HEK293T (cell line): ENCODE measurements at regions not wholly inside any gene's neighbourhood (a gene's known extent, or its start where the extent isn't known, plus 50 kb on each side); places are given as distances from the start of the nearest gene placed in this dataset.
A peak's percentile ranks its signal among the peaks of the same experiment; 100 is the strongest.
"Not testable (repeated sequence)": the region's sequence is repeated elsewhere in the genome, so short reads cannot be mapped to it uniquely, and the experiment has no call there.

Experiments
- CTCF ChIA-PET: fragments of 350-600 bp; formaldehyde crosslinking; extraction: SDS; loops from one replicate; lab custom pipeline; 2021; ENCODE audit warnings: antibody characterized with exemption, inconsistent platforms; lab: Yijun Ruan, JAX
- POLR2A ChIA-PET: fragments of 350-600 bp; formaldehyde crosslinking; extraction: SDS; loops from one replicate; lab custom pipeline; 2020; ENCODE audit warnings: antibody characterized with exemption, inconsistent platforms; lab: Yijun Ruan, JAX
- DNase-seq: peaks from one replicate; pipeline ENCODE4 v3.0.0; 2012; ENCODE audit warnings: mixed read lengths; ENCODE audit errors: extremely low spot score
- ARNT ChIP-seq: fragments of 450-650 bp; IDR thresholded peaks from 2 replicates; pipeline ENCODE4 v1.6.1; 2017; ENCODE audit warnings: mild to moderate bottlenecking
- BHLHE40 ChIP-seq: fragments of 450-650 bp; IDR thresholded peaks from 2 replicates; pipeline ENCODE4 v1.6.1; 2016; ENCODE audit warnings: mild to moderate bottlenecking, moderate library complexity, borderline replicate concordance
- CTBP1 ChIP-seq: fragments of 450-650 bp; IDR thresholded peaks from 2 replicates; pipeline ENCODE4 v1.6.1; 2016; ENCODE audit warnings: borderline replicate concordance
- ELF4 ChIP-seq: fragments of 450-650 bp; IDR thresholded peaks from 2 replicates; pipeline ENCODE4 v1.6.1; 2017; ENCODE audit warnings: antibody characterized with exemption
- FOXA1 ChIP-seq: fragments of 450-650 bp; IDR thresholded peaks from 2 replicates; pipeline ENCODE4 v1.6.1; 2016; ENCODE audit warnings: mild to moderate bottlenecking
- FOXK2 ChIP-seq: fragments of 450-650 bp; IDR thresholded peaks from 2 replicates; pipeline ENCODE4 v1.6.1; 2016; ENCODE audit warnings: mild to moderate bottlenecking
- FOXM1 ChIP-seq: fragments of 450-650 bp; IDR thresholded peaks from 2 replicates; pipeline ENCODE4 v1.6.1; 2017; ENCODE audit warnings: mild to moderate bottlenecking, borderline replicate concordance
- HDGF ChIP-seq: fragments of 450-650 bp; IDR thresholded peaks from 2 replicates; pipeline ENCODE4 v1.6.1; 2017; ENCODE audit warnings: antibody characterized with exemption, borderline replicate concordance
- L3MBTL2 ChIP-seq: fragments of 450-650 bp; conservative IDR thresholded peaks from 2 replicates; pipeline ENCODE4 v1.6.1; 2016; ENCODE audit warnings: mild to moderate bottlenecking
- LEF1 ChIP-seq: fragments of 450-650 bp; IDR thresholded peaks from 2 replicates; pipeline ENCODE4 v1.6.1; 2017; ENCODE audit warnings: mild to moderate bottlenecking, borderline replicate concordance
- NFRKB ChIP-seq: fragments of 450-650 bp; IDR thresholded peaks from 2 replicates; pipeline ENCODE4 v1.6.1; 2016; ENCODE audit warnings: mild to moderate bottlenecking, moderate library complexity
- SP1 ChIP-seq: fragments of 450-650 bp; IDR thresholded peaks from 2 replicates; pipeline ENCODE4 v1.6.1; 2017
- SUZ12 ChIP-seq: fragments of 450-650 bp; IDR thresholded peaks from 2 replicates; pipeline ENCODE4 v1.6.1; 2016; ENCODE audit warnings: mild to moderate bottlenecking
- TARDBP ChIP-seq: fragments of 450-650 bp; IDR thresholded peaks from 2 replicates; pipeline ENCODE4 v1.6.1; 2016
- ZNF384 ChIP-seq: fragments of 450-650 bp; IDR thresholded peaks from 2 replicates; pipeline ENCODE4 v1.6.1; 2016
- TF ChIP-seq, protein P1 (sequence below): fragments of 450-650 bp; IDR thresholded peaks from 2 replicates; pipeline ENCODE4 v1.6.1; 2016

DNA sequence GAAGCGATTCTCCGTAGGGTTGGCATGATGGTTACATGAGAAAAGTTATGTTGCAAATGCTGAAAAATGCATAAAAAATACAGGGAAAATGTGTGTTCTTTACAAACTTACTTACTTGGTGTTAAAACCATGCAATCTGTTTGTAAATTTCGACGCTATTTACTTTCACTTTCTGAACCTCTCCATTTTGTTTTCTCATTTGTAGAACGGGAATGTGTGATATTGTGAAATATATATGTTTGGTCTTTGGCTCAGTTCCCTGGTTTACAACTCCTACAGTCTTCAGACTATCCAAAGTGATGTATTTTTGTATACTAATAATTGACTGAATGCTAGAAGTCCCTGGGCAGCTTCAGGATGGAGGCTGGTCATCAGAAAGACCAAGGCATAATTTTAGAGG, 982.3 kb downstream of the ADGRL2 start:
- ChIA-PET CTCF (no interaction called here), POLR2A (no interaction called here)
- DNase-seq, result no peak
- no peak for TF ChIP-seq SUZ12

DNA sequence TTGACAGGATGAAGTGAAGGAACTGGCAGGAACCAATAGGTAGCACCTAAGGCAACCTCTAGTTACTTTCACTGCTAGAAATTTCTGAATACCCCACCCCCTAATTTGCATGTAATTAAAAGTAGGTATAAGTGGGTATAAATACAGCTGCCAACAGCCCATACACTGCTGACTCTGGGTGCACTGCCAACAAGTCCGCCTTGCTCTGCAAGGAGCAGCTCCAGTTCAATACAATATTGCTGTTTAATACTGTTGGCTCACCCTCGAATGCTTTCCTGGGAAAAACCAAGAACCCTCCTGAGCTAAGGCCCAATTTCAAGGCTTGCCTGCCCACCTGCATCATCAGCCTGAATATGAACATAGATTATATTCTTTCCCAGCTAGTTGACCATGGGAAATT, 981.9 kb downstream of the ADGRL2 start:
- TF ChIP-seq L3MBTL2 (no peak), SUZ12 (no peak), LEF1 (no peak), FOXK2 (no peak), FOXA1 (no peak), FOXM1 (no peak), CTBP1 (no peak), SP1 (no peak), NFRKB (no peak), ZNF384 (no peak), ARNT (no peak), ELF4 (no peak), TARDBP (no peak), HDGF (no peak), BHLHE40 (no peak)
- TF ChIP-seq, protein P1, sequence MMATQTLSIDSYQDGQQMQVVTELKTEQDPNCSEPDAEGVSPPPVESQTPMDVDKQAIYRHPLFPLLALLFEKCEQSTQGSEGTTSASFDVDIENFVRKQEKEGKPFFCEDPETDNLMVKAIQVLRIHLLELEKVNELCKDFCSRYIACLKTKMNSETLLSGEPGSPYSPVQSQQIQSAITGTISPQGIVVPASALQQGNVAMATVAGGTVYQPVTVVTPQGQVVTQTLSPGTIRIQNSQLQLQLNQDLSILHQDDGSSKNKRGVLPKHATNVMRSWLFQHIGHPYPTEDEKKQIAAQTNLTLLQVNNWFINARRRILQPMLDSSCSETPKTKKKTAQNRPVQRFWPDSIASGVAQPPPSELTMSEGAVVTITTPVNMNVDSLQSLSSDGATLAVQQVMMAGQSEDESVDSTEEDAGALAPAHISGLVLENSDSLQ, result no peak
- POLR2A ChIA-PET, result no interaction called here
- no peak for DNase-seq
- CTCF ChIA-PET, result no interaction called here

DNA sequence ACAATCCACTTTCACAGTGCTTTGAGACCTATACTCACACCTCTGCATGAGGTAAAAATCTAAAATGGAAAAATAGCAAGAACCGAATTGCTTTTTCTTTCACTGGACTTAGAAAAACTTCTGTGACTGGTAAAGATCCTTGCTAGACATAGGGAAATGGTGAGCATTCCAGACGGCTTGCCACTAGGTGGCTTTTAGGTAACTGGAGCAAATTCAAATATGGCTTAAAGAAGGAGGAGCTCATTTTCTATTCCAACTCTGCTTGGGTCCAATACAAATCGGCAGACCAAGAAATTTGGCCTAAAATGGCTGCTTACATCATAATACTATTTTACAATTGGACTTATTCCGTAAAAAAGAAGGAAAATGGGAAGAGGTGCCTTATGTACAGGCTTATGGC, 977.9 kb downstream of the ADGRL2 start:
- TF ChIP-seq LEF1 (no peak), NFRKB (no peak), ELF4 (no peak), L3MBTL2 (no peak), HDGF (no peak), SUZ12 (no peak), ZNF384 (no peak), CTBP1 (no peak), FOXK2 (no peak), TARDBP (no peak), FOXM1 (no peak), BHLHE40 (no peak), ARNT (no peak), FOXA1 (no peak), SP1 (no peak)
- TF ChIP-seq, protein P1, result no peak
- peak; percentile 35 for DNase-seq
- POLR2A ChIA-PET, result no interaction called here
- CTCF ChIA-PET, result interaction anchor here (0.6 kb wide), 2 partner anchors 77 to 126 kb away, joined by 3 to 6 read pairs; no protein-coding TSS in a partner anchor

DNA sequence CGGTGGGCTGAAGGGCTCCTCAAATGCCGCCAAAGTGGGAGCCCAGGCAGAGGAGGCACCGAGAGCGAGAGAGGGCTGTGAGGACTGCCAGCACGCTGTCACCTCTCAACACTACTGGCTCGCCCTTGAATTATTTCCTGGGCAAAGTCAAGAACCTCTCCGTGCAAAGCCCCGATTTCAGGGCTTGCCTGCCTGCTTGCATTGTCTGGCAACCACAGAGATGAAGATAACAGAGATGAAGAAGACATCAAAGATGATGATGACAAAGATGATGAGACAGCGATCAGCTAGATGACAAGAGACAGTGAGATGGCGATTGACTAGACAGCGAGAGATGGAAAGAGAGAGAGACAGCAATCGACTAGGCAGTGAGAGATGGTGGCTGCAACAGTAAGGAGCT, 976.5 kb downstream of the ADGRL2 start:
- ChIA-PET POLR2A (no interaction called here), CTCF (no interaction called here)
- DNase-seq, result no peak
- TF ChIP-seq LEF1 (no peak), FOXK2 (no peak), FOXM1 (no peak), BHLHE40 (no peak), FOXA1 (no peak), SP1 (no peak), TARDBP (no peak), HDGF (no peak)

DNA sequence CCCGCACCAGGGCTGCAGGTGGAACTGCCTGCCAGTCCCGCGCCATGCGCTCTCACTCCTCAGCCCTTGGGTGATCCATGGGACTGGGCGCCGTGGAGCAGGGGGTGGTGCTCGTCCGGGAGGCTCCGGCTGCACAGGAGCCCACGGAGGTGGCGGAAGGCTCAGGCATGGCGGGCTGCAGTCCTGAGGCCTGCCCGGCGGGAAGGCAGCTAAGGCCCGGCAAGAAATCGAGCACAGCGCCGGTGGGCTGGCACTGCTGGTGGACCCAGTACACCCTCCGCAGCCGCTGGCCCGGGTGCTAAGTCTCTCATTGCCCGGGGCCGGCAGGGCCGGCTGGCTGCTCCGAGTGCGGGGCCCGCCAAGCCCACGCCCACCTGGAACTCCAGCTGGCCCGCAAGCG, 976.0 kb downstream of the ADGRL2 start:
- DNase-seq, POLR2A ChIA-PET, CTCF ChIA-PET: not testable (repeated sequence)

DNA sequence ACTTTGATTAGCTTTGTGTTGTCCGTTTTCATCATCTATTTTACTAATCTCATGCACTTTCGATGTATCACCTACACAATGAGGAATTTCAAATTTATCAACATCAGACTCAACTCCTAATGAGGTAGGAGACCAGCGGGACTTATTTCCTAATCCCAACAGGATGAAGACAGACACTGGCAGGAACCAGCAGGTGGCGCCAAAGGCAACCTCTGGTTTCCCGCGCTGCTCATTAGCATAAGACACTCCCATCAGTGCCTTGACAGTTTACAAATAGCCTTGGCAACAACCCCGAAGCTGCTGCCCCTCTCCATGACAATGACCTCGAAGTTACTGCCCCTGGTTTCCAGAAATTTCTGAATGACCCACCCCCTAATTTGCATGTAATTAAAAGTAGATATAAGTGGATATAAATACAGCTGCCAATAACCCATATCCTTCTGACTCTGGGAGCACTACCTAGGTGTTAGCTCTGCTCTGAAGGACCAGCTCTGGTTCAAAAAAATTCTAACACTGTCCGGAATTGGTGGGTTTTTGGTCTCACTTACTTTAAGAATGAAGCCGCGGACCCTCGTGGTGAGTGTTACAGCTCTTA, 974.8 kb downstream of the ADGRL2 start:
- DNase-seq, result peak; percentile 48
- TF ChIP-seq, protein P1, result peak; percentile 60
- no peak for TF ChIP-seq HDGF
- POLR2A ChIA-PET, result no interaction called here
- CTCF ChIA-PET, result interaction anchor here (0.8 kb wide), 1 partner anchor 11 kb away, joined by 3 read pairs; no protein-coding TSS in a partner anchor

DNA sequence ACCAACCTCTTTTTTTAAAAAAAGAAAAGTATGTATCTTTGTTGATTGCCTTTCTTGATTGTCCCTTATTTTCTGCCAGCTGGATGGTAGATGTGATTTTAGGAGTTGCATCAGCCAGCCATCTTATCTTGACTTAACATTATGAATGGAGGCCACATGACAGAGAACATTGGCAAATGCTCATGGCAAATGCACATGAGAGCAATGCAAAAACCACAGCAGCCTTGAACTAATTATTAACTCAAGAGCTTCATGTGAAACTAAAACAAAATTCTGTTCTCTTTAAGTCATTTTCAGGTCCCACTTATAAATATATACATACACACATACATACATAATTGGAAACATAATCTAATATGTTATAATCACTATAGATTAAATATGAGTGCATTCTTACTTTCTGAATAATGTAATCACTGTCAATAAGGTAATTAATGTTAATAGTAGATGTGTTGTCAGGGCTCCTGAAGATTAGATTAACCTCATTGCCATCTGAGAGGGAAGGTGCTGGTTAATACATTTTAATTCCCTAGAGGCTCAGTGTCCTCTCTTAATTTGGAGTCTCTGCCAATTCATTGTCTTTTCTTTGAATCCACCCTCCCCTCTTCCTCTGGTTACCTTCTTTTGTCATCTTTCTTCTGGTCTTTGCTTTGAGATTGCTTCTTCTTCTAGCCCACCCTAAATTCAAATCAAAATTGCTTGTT, 962.2 kb downstream of the ADGRL2 start:
- ChIA-PET CTCF (no interaction called here), POLR2A (no interaction called here)
- TF ChIP-seq SUZ12 (no peak), HDGF (no peak), FOXK2 (no peak)
- TF ChIP-seq, protein P1, result no peak
- no peak for DNase-seq
